Tibial nerve (tissue), 4 donors: ENCODE measurements at regions not wholly inside any gene's neighbourhood (a gene's known extent, or its start where the extent isn't known, plus 50 kb on each side); places are given as distances from the start of the nearest gene placed in this dataset.

Experiments
- CTCF ChIP-seq, 5 experiments: fragments of 200-600 bp in 3 of 5; fragments of 450-650 bp in 2 of 5; sonication (generic) in 3 of 5; IDR thresholded peaks; one replicate each; pipeline ENCODE4 v1.5.1; 2016 to 2019; ENCODE audit warnings: antibody characterized with exemption in 5 of 5, mild to moderate bottlenecking in 3 of 5, moderate library complexity in 2 of 5
- EP300 ChIP-seq, 2 donors: sonication (generic); formaldehyde crosslinking; IDR thresholded peaks; one replicate each; pipeline ENCODE4 v1.6.1; 2017; ENCODE audit warnings: antibody characterized with exemption in 2 of 2, mild to moderate bottlenecking in 1 of 2
- POLR2A ChIP-seq, 2 donors: fragments of 450-650 bp; IDR thresholded peaks; one replicate each; pipeline ENCODE4 v1.6.1; 2017; ENCODE audit warnings: antibody characterized with exemption in 2 of 2, mild to moderate bottlenecking in 2 of 2, moderate library complexity in 2 of 2

- TF ChIP-seq POLR2A (IDR thresholded peaks at IDR 0.05) (no peak), CTCF (IDR thresholded peaks at IDR 0.05) (no peak), EP300 (IDR thresholded peaks at IDR 0.05) (no peak)
Measured at GRCh38 chr5:118651002-118651401, 337.3 kb downstream of the DTWD2 start.
